Cardiac fibroblast (primary cell): ENCODE measurements at regions not wholly inside any gene's neighbourhood (a gene's known extent, or its start where the extent isn't known, plus 50 kb on each side); places are given as distances from the start of the nearest gene placed in this dataset.

Experiments used
- DNase-seq, 2 donors: peaks; one replicate each; pipeline versions ENCODE4 v3.0.0 to v3.0.0-alpha.2; 2010; ENCODE audit warnings: low read depth in 2 of 2
- H3K4me3 ChIP-seq, 2 donors: replicated peaks in 1 of 2; 1 replicate in 1 of 2; 2 replicates in 1 of 2; pipeline ENCODE4 v1.5.1; 2011; ENCODE audit warnings: low read depth in 2 of 2, low read length in 2 of 2, mild to moderate bottlenecking in 2 of 2, moderate library complexity in 1 of 2
- TF ChIP-seq, protein P1 (sequence below): IDR thresholded peaks from one replicate; pipeline ENCODE4 v1.5.1; 2011; ENCODE audit warnings: low read depth, mild to moderate bottlenecking, low read length, inconsistent platforms

DNA sequence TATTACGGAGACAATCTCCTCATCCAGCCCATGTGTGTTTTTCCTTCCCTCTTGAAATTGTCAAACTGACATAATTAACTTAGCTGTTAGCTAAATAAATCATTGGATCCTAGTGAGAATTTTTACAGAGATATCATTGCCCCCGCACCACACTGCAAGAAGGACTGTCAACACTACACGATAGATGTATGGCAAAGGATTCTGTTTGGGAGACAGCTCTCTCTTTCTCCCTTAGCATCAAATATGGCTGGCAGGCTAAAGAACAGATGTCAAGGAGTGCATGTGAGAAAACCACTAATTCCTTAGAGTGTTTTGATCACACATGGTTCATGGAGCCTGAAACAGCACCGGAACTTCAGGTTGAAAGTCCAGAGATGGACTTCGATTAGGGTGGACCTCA lies 136.8 kb downstream of the KCNA5 start:
- no peak overlapping the region for H3K4me3 ChIP-seq
- TF ChIP-seq, protein P1, sequence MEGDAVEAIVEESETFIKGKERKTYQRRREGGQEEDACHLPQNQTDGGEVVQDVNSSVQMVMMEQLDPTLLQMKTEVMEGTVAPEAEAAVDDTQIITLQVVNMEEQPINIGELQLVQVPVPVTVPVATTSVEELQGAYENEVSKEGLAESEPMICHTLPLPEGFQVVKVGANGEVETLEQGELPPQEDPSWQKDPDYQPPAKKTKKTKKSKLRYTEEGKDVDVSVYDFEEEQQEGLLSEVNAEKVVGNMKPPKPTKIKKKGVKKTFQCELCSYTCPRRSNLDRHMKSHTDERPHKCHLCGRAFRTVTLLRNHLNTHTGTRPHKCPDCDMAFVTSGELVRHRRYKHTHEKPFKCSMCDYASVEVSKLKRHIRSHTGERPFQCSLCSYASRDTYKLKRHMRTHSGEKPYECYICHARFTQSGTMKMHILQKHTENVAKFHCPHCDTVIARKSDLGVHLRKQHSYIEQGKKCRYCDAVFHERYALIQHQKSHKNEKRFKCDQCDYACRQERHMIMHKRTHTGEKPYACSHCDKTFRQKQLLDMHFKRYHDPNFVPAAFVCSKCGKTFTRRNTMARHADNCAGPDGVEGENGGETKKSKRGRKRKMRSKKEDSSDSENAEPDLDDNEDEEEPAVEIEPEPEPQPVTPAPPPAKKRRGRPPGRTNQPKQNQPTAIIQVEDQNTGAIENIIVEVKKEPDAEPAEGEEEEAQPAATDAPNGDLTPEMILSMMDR = no peak

DNA sequence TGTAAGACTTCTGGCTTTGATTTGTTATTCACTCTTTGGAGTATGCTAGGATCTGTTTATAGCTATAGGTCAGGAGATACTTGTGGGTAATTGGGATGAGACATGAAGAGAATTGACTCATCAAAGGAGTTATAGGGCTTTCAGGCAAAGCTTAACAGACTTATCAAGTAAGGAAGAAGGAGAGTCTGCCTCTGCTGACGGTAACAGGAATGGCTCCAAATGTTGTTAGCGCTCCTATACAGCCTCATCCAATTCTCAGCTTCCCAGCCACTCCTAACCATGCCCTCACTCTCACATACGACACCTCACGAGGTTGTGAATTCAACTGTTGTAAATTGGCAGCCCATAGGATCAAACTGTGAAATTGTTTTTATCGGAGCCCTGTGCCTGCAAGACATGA lies 140.5 kb downstream of the KCNA5 start:
- no peak overlapping the region for H3K4me3 ChIP-seq
- no peak for DNase-seq
- TF ChIP-seq, protein P1 = no peak

More for the DNA sequence above, 136.8 kb downstream of the KCNA5 start:
- no peak for DNase-seq

DNA sequence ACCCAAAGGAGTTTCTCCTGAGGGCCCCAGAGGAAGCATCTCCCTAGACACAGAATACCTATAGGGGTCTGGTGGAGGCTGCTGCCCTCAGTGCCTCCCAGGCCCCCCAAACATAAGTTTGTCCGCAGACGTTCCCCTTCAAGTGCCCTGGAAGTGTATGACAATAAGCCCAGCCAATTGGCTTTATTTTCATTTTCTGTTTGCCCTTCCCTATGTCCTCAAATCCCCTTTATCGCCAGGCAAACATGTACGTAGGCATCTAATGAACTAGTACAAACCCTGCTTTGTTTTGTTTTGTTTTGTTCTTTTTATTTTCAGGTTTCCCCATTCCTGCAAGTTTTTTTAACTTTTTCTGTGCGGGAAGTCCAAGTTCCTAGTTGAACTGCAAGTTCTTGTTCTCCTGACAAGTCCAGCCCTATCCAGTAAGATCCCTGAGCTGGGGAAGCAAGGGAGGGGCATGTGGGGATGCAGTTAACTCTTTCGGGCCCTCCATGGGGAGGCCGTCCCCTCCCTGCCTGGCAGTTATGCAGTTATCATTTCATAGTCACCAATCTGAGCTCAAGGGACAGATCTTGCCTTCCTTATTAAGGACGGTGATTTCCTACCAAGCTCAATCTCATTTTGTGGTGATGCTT lies 141.9 kb downstream of the KCNA5 start:
- no peak overlapping the region for H3K4me3 ChIP-seq
- TF ChIP-seq, protein P1 = no peak
- no peak for DNase-seq

DNA sequence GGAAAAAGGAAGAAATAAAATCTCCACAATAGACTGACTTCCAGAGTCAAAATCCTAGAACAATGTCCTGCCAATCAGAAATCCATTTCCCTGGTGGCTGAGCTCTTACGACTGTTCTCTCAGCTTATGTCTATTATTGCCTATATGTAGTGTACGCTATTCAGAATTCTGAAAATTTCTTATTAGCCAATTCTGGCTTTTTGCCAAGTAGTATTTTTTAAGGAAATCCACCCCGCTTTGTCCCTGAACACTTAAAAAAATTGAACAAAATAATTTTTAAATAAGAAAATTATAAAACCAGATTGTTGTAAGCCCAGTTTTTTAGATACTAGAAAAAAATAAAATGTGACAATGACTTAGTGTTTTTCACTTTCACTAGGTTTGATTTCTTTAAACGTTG lies 143.0 kb downstream of the KCNA5 start:
- H3K4me3 ChIP-seq = no peak overlapping the region
- DNase-seq = no peak
- TF ChIP-seq, protein P1 = no peak

DNA sequence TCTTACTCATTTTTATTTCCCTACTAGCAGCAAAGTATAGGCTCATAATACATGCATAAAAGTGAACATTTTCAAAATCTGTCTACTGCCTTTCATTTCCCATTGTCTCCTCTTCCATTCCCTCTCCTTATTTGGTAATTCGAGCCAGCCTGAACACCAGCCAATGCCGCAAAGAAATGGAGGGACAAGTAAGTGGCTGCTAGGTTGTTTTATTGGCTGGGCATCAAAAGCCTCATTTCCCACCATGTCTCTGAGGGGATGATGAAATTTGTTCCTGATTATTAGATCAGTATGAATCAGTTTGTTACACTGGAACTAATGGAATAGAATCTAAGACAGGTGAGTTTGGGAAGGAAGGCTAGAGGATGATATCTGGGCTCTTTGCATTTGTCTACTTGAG lies 143.5 kb downstream of the KCNA5 start:
- TF ChIP-seq, protein P1 = no peak
- no peak for DNase-seq

DNA sequence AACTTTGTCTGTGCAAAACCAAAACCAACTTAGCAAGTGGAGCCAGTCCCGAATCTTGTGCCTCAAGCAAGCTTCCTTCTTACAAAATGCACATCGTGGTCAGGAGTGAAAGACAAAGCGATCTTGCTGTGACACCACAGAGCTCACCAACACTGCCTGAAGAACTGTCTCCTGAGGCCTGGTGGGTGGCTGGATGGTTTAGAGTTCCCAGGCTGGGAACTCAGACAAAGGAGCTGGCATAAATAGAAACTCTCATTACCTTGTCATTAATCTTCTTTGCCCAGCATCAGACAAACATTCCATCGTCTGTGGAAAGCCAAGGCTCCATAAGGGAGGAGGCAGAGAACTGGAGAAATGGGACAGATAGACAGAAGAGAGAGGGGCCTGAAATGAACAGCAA lies 144.8 kb downstream of the KCNA5 start:
- H3K4me3 ChIP-seq = no peak overlapping the region
- TF ChIP-seq, protein P1 = no peak
- DNase-seq = no peak

More for the DNA sequence above, 143.5 kb downstream of the KCNA5 start:
- no peak overlapping the region for H3K4me3 ChIP-seq

DNA sequence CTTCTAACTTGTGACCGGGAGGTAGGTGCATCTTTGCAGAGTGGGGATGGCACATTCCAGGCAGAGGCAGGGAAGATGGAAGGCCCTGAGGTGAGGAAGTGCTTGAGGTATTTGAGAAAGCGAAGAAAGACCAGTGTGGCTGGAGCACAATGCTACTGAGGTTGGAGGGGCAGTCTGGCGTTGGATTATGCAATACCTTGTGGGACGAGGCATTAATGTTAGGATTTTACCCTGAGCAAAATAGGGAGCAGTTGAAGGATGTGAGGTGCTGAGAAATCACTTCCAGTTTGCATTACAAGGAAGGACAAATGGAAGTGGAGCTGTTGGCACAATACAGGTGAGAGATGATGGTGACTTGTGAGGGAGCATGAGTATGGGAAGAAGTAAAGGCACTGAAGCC lies 145.5 kb downstream of the KCNA5 start:
- H3K4me3 ChIP-seq = no peak overlapping the region
- DNase-seq = no peak
- TF ChIP-seq, protein P1 = no peak
